Retinal pigment epithelial cell (primary cell): ENCODE measurements at regions not wholly inside any gene's neighbourhood (a gene's known extent, or its start where the extent isn't known, plus 50 kb on each side); places are given as distances from the start of the nearest gene placed in this dataset.

Experiments
- DNase-seq: peaks from one replicate; pipeline ENCODE4 v3.0.0-alpha.2; 2010; ENCODE audit warnings: low read depth
- H3K4me3 ChIP-seq: 2 replicates; pipeline ENCODE4 v1.5.1; 2011; ENCODE audit warnings: mild to moderate bottlenecking, low read length, control low read depth, moderate library complexity
- TF ChIP-seq, protein P1 (sequence below): conservative IDR thresholded peaks from 2 replicates; pipeline ENCODE4 v1.5.1; 2011; ENCODE audit warnings: low read depth, low read length, control low read depth, inconsistent platforms

DNA sequence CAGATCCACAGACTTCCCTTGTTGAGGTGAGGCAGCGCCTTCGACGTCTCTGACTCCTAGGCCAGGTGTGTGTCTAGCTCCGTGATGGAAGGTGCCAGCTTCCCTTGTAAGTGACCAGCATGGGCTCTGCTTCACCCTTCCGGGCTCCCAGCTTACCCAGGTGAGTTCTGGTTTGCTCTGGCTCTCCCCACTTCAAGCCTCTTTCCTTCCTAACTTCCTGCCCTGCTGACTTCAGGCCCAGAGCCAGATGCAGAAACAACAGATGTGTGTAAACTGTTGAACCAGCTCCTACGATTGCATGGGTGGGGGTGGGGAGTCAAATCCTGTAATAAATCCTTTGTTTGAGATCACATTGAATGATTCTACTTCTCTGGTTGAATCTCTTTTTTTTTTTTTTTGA lies 51.6 kb upstream of the BMP6 start:
- no peak for DNase-seq
- no peak overlapping the region for H3K4me3 ChIP-seq
- TF ChIP-seq, protein P1, sequence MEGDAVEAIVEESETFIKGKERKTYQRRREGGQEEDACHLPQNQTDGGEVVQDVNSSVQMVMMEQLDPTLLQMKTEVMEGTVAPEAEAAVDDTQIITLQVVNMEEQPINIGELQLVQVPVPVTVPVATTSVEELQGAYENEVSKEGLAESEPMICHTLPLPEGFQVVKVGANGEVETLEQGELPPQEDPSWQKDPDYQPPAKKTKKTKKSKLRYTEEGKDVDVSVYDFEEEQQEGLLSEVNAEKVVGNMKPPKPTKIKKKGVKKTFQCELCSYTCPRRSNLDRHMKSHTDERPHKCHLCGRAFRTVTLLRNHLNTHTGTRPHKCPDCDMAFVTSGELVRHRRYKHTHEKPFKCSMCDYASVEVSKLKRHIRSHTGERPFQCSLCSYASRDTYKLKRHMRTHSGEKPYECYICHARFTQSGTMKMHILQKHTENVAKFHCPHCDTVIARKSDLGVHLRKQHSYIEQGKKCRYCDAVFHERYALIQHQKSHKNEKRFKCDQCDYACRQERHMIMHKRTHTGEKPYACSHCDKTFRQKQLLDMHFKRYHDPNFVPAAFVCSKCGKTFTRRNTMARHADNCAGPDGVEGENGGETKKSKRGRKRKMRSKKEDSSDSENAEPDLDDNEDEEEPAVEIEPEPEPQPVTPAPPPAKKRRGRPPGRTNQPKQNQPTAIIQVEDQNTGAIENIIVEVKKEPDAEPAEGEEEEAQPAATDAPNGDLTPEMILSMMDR, result no peak

DNA sequence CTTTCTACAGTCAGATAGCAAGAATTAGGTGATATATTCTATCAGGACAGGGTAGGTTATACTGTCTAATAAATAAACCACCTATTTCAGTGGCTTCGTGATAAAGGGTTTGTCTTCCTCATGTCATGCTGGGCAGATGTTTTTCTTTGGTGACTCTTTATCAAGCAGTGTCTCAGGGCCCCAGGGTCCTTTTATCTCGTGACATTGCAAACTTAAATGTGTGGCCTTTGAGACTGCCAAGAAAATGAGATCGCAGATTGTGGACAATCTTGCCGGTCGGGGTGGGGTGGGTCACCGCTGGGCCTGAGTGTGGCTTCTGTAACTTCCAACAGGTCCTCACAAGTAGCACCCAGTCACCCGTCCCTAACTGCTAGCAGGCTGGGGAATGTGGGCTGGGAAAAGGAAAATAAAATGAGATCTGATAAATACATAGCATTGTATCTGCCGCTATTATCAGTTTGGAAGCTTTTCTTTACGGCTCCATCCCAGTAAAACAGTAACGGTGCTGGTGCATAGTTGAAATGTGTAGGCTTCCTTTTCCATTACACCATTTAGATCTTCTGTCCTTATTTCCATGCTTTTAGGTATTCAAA lies 50.5 kb upstream of the BMP6 start:
- DNase-seq, result no peak
- no peak overlapping the region for H3K4me3 ChIP-seq
- TF ChIP-seq, protein P1, result no peak
